Mesenchymal stem cell (in vitro differentiated cells and primary cell): ENCODE measurements at regions not wholly inside any gene's neighbourhood (a gene's known extent, or its start where the extent isn't known, plus 50 kb on each side); places are given as distances from the start of the nearest gene placed in this dataset.

Source experiments
- DNase-seq: peaks from one replicate; pipeline ENCODE4 v3.0.0-alpha.2; 2013
- H2AFZ ChIP-seq: one replicate; pipeline ENCODE4 v1.6.1; 2013; ENCODE audit warnings: low read depth, mild to moderate bottlenecking, control low read depth, inconsistent platforms, low read length, moderate library complexity
- H2AK5ac ChIP-seq: 2 replicates; pipeline ENCODE4 v1.6.1; 2013; ENCODE audit warnings: low read length, moderate library complexity, mild to moderate bottlenecking, inconsistent platforms; ENCODE audit not compliant: severe bottlenecking
- H2BK120ac ChIP-seq: one replicate; pipeline ENCODE4 v1.6.1; 2013; ENCODE audit warnings: low read depth, mild to moderate bottlenecking, inconsistent platforms, low read length, moderate library complexity
- H2BK12ac ChIP-seq, 2 experiments: one replicate each; pipeline ENCODE4 v1.6.1; 2013; ENCODE audit warnings: inconsistent platforms in 2 of 2, low read length in 2 of 2, mild to moderate bottlenecking in 2 of 2, moderate library complexity in 2 of 2, control low read depth in 1 of 2
- H2BK15ac ChIP-seq: one replicate; pipeline ENCODE4 v1.6.1; 2013; ENCODE audit warnings: mild to moderate bottlenecking, low read depth, inconsistent platforms; ENCODE audit not compliant: poor library complexity, severe bottlenecking
- H2BK5ac ChIP-seq: 2 replicates; pipeline ENCODE4 v1.6.1; 2013; ENCODE audit warnings: low read depth, mild to moderate bottlenecking, low read length, control low read depth, inconsistent platforms; ENCODE audit not compliant: poor library complexity, severe bottlenecking
- H3K14ac ChIP-seq, 2 experiments: one replicate each; pipeline ENCODE4 v1.6.1; 2013; ENCODE audit warnings: inconsistent platforms in 2 of 2, low read length in 2 of 2, control low read depth in 1 of 2, mild to moderate bottlenecking in 1 of 2, moderate library complexity in 1 of 2
- H3K18ac ChIP-seq, 2 experiments: one replicate each; pipeline ENCODE4 v1.6.1; 2013; ENCODE audit warnings: inconsistent platforms in 2 of 2, low read length in 2 of 2, control low read depth in 1 of 2, low read depth in 1 of 2, mild to moderate bottlenecking in 1 of 2
- H3K23ac ChIP-seq, 2 experiments: one replicate each; pipeline ENCODE4 v1.6.1; 2013; ENCODE audit warnings: inconsistent platforms in 2 of 2, low read length in 2 of 2, mild to moderate bottlenecking in 2 of 2, moderate library complexity in 2 of 2, control low read depth in 1 of 2
- H3K27ac ChIP-seq: 2 replicates; pipeline ENCODE4 v1.5.1; 2013; ENCODE audit warnings: mild to moderate bottlenecking, moderate library complexity, low read length, control low read depth, inconsistent platforms; ENCODE audit not compliant: poor library complexity, severe bottlenecking
- H3K27me3 ChIP-seq, 2 experiments: 2 replicates each; pipeline versions ENCODE4 v1.6.1 to v1.7.0; 2013; ENCODE audit warnings: low read length in 2 of 2, mild to moderate bottlenecking in 2 of 2, moderate library complexity in 2 of 2, control low read depth in 1 of 2, inconsistent platforms in 1 of 2; ENCODE audit not compliant: control insufficient read depth in 1 of 2, insufficient read depth in 1 of 2
- H3K36me3 ChIP-seq, 2 experiments: 2 replicates each; pipeline versions ENCODE4 v1.6.1 to v1.7.0; 2013; ENCODE audit warnings: low read length in 2 of 2, control low read depth in 1 of 2, inconsistent platforms in 1 of 2, low read depth in 1 of 2, mild to moderate bottlenecking in 1 of 2; ENCODE audit not compliant: insufficient read depth in 2 of 2, control insufficient read depth in 1 of 2
- H3K4ac ChIP-seq, 2 experiments: one replicate each; pipeline ENCODE4 v1.6.1; 2013; ENCODE audit warnings: inconsistent platforms in 2 of 2, low read length in 2 of 2, mild to moderate bottlenecking in 2 of 2, moderate library complexity in 2 of 2, control low read depth in 1 of 2, low read depth in 1 of 2
- H3K4me1 ChIP-seq: 2 replicates; pipeline ENCODE4 v1.6.1; 2013; ENCODE audit warnings: low read depth, low read length, control low read depth; ENCODE audit not compliant: control insufficient read depth, insufficient read depth
- H3K4me2 ChIP-seq: 2 replicates; pipeline ENCODE4 v1.6.1; 2013; ENCODE audit warnings: low read length, mild to moderate bottlenecking, inconsistent platforms; ENCODE audit not compliant: poor library complexity, severe bottlenecking
- H3K4me3 ChIP-seq, 2 experiments: 2 replicates each; pipeline versions ENCODE4 v1.5.1 to v1.7.0; 2013; ENCODE audit warnings: low read length in 2 of 2, mild to moderate bottlenecking in 2 of 2, control low read depth in 1 of 2, low read depth in 1 of 2; ENCODE audit not compliant: insufficient read depth in 1 of 2
- H3K79me1 ChIP-seq: replicated peaks from 2 replicates; pipeline ENCODE4 v1.6.1; 2013; ENCODE audit warnings: mild to moderate bottlenecking, control low read depth, low read length, inconsistent platforms; ENCODE audit not compliant: poor library complexity, severe bottlenecking
- H3K9ac ChIP-seq: 2 replicates; pipeline ENCODE4 v1.7.0; 2013; ENCODE audit warnings: mild to moderate bottlenecking, low read length, moderate library complexity
- H3K9me3 ChIP-seq: 2 replicates; pipeline ENCODE4 v1.7.0; 2013; ENCODE audit warnings: mild to moderate bottlenecking, low read length; ENCODE audit not compliant: control insufficient read depth
- H4K8ac ChIP-seq: one replicate; pipeline ENCODE4 v1.6.1; 2013; ENCODE audit warnings: inconsistent platforms, mild to moderate bottlenecking, low read length, moderate library complexity
- H4K91ac ChIP-seq: one replicate; pipeline ENCODE4 v1.6.1; 2013; ENCODE audit warnings: mild to moderate bottlenecking, low read length, inconsistent platforms
- WGBS: methylation state at CpG from one replicate; pipeline ENCODE4 v1.1.7; 2013; ENCODE audit warnings: mixed read lengths; 5-methylcytosine and 5-hydroxymethylcytosine counted together

- Histone ChIP-seq H4K8ac (no peak overlapping the region), H2AFZ (no peak overlapping the region), H2BK120ac (no peak overlapping the region), H3K27me3 (peaks cover 0 to 26% of the 10 kb centered on the region in 2 experiments), H2AK5ac (no peak overlapping the region), H3K18ac (no peak overlapping the region), H3K4me1 (no peaks in the 10 kb centered on the region), H2BK15ac (no peak overlapping the region), H2BK5ac (no peak overlapping the region), H3K9me3 (no peaks in the 10 kb centered on the region), H2BK12ac (no peak overlapping the region), H3K23ac (no peak overlapping the region), H3K14ac (no peak overlapping the region), H3K4me2 (no peak overlapping the region), H3K9ac (no peak overlapping the region), H3K27ac (no peak overlapping the region), H3K4me3 (no peak overlapping the region), H3K4ac (no peak overlapping the region), H3K79me1 (no peaks in the 10 kb centered on the region), H4K91ac (no peak overlapping the region), H3K36me3 (no peaks in the 10 kb centered on the region)
- DNase-seq = no peak
- 68% methylated on average over 17 of the region's 17 CpGs for WGBS
Observed at GRCh38 chr2:236969767-236970655, 115.7 kb upstream of the COPS8 start.

DNA sequence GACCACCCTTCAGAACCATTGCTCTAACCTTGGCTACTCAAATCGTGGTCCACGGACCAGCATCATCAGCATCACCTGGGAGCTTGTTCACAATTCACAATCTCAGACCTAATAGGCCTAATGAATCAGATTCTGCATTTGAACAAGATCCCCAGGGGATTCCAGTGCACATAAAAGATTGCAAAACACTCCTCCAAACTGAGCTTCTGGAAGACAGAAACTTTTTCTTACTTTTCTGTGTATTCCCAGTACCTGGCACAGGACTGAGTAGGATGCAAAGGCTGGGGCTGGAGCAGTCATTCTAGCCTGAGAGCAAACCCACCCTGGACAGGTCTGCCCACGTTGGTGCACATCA is 115.1 kb upstream of the COPS8 start:
- no peak overlapping the region for H3K4ac ChIP-seq
- no peak overlapping the region for H4K91ac ChIP-seq
- H3K79me1 ChIP-seq = no peaks in the 10 kb centered on the region
- no peak overlapping the region for H2BK15ac ChIP-seq
- WGBS = 84% methylated on average over 3 of the region's 3 CpGs
- H3K36me3 ChIP-seq = no peaks in the 10 kb centered on the region
- no peak overlapping the region for H3K9ac ChIP-seq
- no peaks in the 10 kb centered on the region for H3K9me3 ChIP-seq
- no peak overlapping the region for H2BK12ac ChIP-seq
- no peak overlapping the region for H2AFZ ChIP-seq
- H3K18ac ChIP-seq = no peak overlapping the region
- no peak overlapping the region for H3K27ac ChIP-seq
- peaks cover 0 to 29% of the 10 kb centered on the region in 2 experiments for H3K27me3 ChIP-seq
- no peak overlapping the region for H4K8ac ChIP-seq
- no peak overlapping the region for H3K14ac ChIP-seq
- no peak overlapping the region for H3K23ac ChIP-seq
- H3K4me1 ChIP-seq = no peaks in the 10 kb centered on the region
- H3K4me3 ChIP-seq = peak overlapping the region in 1 of 2 experiments; percentile 33
- no peak for DNase-seq
- no peak overlapping the region for H2BK120ac ChIP-seq
- no peak overlapping the region for H3K4me2 ChIP-seq
- no peak overlapping the region for H2AK5ac ChIP-seq
- H2BK5ac ChIP-seq = no peak overlapping the region

DNA sequence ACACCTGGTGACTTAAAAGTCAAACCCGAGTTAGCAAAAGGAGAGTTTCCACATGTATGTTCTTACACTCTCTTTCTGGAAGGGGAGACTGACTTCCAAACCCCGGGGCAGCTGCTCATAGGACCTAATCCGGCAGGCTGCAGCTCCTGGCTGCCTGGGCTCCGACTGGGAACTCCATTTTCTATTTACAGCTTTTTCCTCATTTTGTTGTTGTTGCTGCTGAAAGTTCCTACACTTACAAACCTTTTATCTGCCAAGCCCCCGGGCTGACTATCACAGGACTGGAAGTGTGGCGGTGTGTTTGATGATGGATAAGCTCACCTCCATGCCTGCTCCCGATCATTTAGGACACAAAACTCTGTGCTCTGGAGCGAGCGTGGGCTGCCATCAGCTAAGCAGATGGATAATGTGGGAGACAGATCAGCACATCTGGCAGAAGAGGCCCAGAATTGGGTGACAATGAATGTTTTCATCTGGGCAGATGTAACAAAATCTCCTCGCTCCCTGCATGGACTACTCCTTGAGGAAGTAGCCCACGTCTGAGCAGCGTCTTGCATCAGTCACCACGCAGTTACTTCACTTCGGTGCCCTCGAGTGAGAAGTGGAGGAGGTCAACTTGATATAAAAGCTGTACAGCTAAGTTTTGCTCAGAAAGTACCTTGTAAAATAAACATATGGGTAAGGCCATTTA is 114.4 kb upstream of the COPS8 start:
- Histone ChIP-seq H3K14ac (no peak overlapping the region), H2BK120ac (no peak overlapping the region), H3K23ac (no peak overlapping the region), H2AK5ac (no peak overlapping the region), H3K4ac (no peak overlapping the region), H2BK5ac (no peak overlapping the region), H3K9me3 (no peaks in the 10 kb centered on the region), H3K4me2 (no peak overlapping the region), H3K79me1 (no peaks in the 10 kb centered on the region), H3K18ac (no peak overlapping the region), H3K9ac (peak overlapping the region; percentile 9), H3K4me3 (peak overlapping the region in 1 of 2 experiments; percentile 33), H3K36me3 (no peaks in the 10 kb centered on the region), H4K91ac (no peak overlapping the region), H4K8ac (no peak overlapping the region), H3K27ac (no peak overlapping the region), H3K4me1 (no peaks in the 10 kb centered on the region), H3K27me3 (peaks cover 0 to 29% of the 10 kb centered on the region in 2 experiments), H2AFZ (no peak overlapping the region), H2BK15ac (no peak overlapping the region), H2BK12ac (no peak overlapping the region)
- no peak for DNase-seq
- WGBS = 81% methylated on average over 15 of the region's 15 CpGs

DNA sequence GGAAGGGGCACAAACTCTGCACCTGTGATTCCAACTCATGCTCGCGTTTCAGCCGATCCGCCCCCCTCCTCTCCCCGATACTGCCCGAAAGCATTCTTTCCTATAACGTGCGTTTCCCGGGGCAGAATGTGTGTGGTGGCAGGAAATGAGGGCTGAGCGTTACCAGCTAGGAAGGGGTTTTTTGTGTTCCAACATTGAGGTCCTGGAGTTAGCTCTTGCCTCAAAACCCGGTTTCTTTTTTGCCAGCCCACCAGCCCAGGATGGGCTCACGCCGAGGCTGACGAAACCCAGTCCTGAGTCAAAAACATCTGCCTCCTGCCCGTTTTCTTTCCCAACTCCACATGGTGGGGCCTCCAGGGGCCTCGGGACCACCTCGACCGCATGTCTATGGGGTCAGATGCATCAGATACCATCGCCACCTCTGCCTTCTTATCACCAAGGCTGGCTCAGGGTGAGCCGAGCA is 113.7 kb upstream of the COPS8 start:
- Histone ChIP-seq H3K4me2 (no peak overlapping the region), H3K79me1 (no peaks in the 10 kb centered on the region), H2BK12ac (no peak overlapping the region), H3K27me3 (peaks cover 0 to 29% of the 10 kb centered on the region in 2 experiments), H3K18ac (peak overlapping the region in 1 of 2 experiments; percentile 54), H2BK5ac (no peak overlapping the region), H3K36me3 (no peaks in the 10 kb centered on the region), H4K91ac (no peak overlapping the region), H3K4me1 (no peaks in the 10 kb centered on the region), H3K9me3 (no peaks in the 10 kb centered on the region), H3K4ac (no peak overlapping the region), H3K14ac (no peak overlapping the region), H2AK5ac (no peak overlapping the region), H3K27ac (no peak overlapping the region), H3K4me3 (peak overlapping the region in 1 of 2 experiments; percentile 20), H2AFZ (no peak overlapping the region), H2BK120ac (no peak overlapping the region), H2BK15ac (no peak overlapping the region), H3K9ac (peak overlapping the region; percentile 56), H4K8ac (no peak overlapping the region), H3K23ac (no peak overlapping the region)
- 78% methylated on average over 20 of the region's 20 CpGs for WGBS
- no peak for DNase-seq
